HG03342 (cell line): ENCODE measurements at regions not wholly inside any gene's neighbourhood (a gene's known extent, or its start where the extent isn't known, plus 50 kb on each side); places are given as distances from the start of the nearest gene placed in this dataset.
"Not testable (repeated sequence)": the region's sequence is repeated elsewhere in the genome, so short reads cannot be mapped to it uniquely, and the experiment has no call there.

Experiments used
- ATAC-seq: cut with Tn5 transposase; IDR thresholded peaks from one replicate; pipeline ENCODE4 v1.9.1; 2021; ENCODE audit warnings: mild to moderate bottlenecking, moderate library complexity; ENCODE audit not compliant: unreplicated experiment

DNA sequence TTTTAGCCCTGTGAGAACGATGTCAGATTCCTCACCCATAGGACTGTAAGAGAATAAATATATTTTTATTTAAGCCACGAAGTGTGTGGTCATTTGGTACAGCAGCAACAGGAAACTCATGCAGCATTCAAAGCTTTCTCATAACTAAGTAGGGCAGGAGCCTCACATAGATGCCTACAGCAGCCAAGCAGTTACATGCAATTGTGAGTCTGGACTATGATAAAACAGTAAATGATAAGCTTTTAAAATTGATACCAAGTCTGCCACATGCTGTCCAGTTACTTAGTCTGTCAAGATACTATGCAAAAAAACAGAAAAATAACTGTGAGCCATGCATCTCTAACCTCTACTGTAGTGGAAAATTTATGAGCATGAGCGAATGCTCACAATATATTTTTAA lies 359.6 kb downstream of the HS3ST1 start:
- no peak for ATAC-seq

GRCh38 chr4:11066584-11066983 lies 362.1 kb downstream of the HS3ST1 start:
- ATAC-seq = not testable (repeated sequence)

- ATAC-seq = not testable (repeated sequence)
These were observed 368.1 kb downstream of the HS3ST1 start for GRCh38 chr4:11060637-11061036.

GRCh38 chr4:11054937-11055336 lies 370.4 kb upstream of the CLNK start:
- ATAC-seq = not testable (repeated sequence)

DNA sequence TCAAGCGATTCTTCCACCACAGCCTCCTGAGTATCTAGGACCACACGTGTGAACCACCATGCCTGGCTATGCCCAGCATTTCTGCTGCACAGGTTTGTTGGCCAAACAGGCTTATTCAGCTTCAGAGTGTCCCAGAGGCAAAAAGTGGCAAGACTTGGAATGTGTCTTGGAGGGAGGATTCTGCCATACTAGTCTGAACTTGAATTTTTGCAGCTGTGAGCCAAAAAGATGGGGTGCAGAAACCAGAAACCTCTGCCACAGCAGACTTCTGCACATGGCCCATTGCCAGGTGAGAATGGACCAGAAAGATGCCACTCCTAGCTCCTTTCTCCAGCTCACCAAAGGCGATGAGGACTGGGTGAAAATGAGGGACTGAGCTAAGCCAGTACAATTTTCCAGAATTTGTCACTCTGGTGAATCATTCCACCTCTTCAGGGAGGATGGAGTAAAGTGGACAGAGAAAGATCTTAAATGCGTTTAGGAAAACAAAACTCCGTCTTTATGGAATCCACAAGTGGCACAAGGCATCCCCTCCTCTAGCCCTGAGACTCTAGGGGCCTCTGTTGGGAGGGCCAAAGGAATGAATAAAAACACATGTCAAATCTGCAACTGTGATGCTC lies 369.1 kb upstream of the CLNK start:
- no peak for ATAC-seq

- ATAC-seq = no peak
These were observed 366.6 kb upstream of the CLNK start for GRCh38 chr4:11051181-11051580.

GRCh38 chr4:11050766-11051165 lies 366.2 kb upstream of the CLNK start:
- ATAC-seq = no peak

DNA sequence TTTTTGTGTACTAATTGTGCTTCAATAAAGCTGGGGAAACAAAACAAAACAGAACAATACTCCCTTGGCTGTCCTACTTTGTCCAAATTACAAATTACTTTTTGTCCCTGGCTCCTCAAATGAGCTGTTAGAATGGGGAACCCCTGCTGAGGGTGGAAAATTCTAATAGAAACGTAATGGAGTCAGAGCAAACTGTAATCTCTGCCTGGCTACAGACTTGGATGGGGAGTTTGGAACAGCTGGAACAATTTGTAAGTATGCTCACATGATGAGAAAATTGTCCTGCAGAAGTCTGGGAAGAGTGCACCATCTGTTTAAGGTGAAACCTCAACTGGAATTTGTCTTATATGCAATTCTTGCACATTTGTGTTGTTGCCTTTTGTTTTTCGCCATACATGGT lies 364.4 kb upstream of the CLNK start:
- no peak for ATAC-seq

DNA sequence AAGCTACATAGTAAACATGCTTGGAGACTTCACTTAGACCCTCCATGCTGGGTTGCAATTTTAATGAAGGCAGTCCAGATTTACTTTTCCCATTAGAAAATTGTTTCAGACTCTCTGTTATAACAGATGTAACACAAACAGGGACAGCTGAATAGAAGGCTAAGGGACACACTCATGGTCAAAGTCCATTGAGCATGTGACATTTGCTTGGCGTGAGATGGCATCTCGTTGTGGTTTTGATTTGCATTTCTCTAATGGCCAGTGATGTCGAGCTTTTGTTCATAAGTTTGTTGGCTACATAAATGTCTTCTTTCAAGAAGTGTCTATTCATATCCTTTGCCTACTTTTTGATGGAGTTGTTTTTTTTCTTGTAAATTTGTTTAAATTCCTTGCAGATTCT lies 358.2 kb upstream of the CLNK start:
- no peak for ATAC-seq

DNA sequence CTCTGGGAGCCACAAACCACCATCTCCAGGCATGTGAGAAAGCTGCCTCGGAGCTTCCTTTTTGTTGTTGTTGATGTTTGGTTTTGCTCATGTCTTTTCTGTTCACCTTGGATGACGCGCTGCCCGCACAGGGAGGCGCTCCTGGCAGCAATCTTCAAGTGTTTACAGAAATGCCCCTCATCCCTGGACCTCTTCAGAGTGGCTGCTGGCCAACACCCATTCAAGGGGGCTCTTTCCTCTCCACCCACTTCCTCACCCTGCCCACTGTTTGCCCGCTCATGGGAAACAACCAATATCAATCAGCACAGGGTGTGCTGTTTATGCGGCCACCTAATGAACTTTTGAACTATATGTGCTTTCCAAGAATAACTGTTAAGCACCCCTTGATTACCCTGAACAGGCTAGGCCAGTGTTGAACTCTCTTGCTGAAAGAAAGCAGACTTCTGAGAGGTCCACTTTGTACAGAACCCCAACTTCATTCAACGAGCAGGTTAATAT lies 355.1 kb upstream of the CLNK start:
- ATAC-seq = no peak

DNA sequence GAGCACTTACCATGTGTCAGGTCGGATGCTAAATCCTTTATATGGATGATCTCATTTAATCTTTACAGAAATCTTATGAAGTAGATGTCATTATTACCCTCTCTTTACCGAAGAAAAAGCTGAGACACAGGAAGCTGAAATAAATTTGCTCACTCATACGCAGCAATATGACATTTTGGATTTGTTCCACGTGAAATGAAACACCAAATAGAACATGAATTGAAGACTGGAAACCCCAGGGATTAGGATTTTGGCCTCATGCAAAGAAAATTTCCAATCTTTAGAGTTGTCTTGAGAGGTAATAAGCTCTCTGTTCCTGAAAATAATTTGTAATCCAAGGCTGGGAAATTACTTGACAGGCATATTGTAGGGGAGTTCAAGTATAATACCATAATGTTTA lies 354.4 kb upstream of the CLNK start:
- ATAC-seq = no peak

- ATAC-seq = no peak
These were observed 353.1 kb upstream of the CLNK start for GRCh38 chr4:11037637-11038036.

- ATAC-seq = no peak
These were observed 343.8 kb upstream of the CLNK start for GRCh38 chr4:11028334-11028733.

GRCh38 chr4:11021333-11021732 lies 336.8 kb upstream of the CLNK start:
- ATAC-seq = no peak

DNA sequence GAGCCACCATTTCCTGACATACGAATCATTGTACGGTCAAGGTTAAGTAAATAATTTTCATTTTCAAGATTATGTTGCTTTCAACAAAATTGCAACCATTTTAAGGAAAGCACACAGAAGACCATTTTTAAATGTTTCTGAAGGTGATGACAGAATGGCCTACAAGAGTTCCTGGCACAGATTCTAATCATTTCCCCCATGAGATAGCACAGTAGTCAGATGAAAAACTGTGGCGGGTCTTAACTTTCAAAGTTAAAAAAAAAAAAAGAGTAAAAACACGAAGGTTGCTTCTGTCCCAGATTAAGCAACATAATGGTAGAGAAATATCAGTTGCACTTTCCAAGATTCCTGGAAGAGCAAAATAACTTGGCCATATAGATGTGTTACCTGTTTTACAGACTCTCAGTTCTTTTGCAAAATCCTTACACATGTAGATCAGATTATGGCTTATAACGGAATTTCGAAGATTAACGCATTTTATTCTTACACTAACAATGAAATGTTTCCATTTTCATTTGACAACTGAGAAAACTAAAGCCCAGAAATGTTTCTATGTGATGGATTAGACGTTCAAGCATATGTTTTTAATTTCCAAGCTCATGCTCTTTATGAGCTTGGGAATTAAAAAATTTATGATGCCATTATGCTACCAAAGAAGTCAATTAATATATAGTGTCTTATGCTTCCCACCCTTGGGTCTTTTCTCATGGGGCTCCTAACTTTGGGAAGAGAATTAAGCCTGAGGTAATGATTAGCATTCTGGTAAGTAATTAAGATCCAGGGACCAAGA lies 335.1 kb upstream of the CLNK start:
- ATAC-seq = no peak

GRCh38 chr4:11014199-11014598 lies 329.6 kb upstream of the CLNK start:
- ATAC-seq = no peak

DNA sequence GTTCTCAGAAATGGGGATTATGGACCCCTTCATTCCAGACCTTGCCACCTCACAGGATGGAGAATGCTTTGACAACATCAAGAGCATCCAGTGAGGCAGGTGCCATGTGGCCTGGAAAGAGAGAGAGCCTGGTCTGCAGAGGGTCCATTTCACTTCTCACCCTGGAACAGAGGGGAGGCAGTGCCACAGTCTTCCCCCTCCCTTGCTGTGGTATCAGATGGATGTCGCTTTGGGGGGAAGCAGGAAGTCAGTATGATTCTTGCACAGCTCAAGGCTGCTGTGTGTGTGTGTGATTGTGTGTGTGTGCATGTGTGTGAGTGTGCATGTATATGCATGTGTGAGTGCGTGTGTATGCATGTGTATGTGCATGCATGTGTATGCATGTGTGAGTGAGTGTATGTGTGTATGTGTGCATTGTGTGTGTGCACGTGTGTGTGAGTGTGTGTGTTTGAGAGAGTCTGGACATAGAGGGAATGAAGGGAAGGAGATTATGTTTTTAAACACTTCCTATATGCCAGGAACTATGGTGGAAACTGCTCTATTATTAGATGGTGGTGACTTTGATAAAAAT lies 328.6 kb upstream of the CLNK start:
- no peak for ATAC-seq

DNA sequence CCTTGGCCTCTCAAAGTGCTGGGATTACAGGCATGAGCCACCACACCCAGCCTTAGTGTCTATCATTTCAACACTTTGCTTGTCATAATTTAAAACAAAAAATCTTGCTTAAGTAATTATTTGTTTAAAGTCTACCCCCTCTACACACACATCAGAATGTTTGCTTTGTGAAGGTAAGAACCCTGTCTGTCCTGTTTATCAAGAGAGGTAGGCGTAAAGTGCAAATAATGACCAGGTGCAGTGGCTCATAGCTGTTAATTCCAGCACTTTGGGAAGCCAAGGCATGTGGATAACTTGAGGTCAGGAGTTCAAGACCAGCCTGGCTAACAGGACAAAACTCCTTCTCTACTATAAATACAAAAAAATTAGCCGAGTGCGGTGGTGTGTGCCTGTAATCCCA lies 326.7 kb upstream of the CLNK start:
- ATAC-seq = no peak

DNA sequence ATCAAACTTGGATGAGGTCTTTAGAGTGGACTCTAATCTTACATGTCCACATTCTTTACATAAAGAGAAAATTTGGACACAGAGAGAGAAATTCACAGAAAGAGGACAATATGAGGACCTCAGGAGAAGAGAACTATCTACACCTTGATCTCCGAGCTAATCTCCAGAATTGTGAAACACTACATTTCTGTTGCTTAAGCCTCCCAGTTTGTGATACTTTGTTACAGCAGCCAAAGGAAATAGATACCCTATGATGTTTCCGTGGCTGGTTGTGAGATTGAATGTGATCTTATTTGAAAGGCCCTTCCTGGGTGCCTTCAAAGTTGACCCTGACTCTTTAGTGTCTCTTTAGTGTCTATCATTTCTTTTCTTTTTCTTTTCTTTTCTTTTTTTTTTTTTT lies 326.1 kb upstream of the CLNK start:
- ATAC-seq = no peak

- no peak for ATAC-seq
These were observed 324.7 kb upstream of the CLNK start for GRCh38 chr4:11009281-11009680.

- ATAC-seq = no peak
These were observed 320.7 kb upstream of the CLNK start for GRCh38 chr4:11005300-11005699.

GRCh38 chr4:11004818-11005217 lies 320.2 kb upstream of the CLNK start:
- ATAC-seq = no peak
